AG09319 (cell line): ENCODE measurements at regions not wholly inside any gene's neighbourhood (a gene's known extent, or its start where the extent isn't known, plus 50 kb on each side); places are given as distances from the start of the nearest gene placed in this dataset.

ENCODE experiments used
- DNase-seq: peaks from one replicate; pipeline ENCODE4 v3.0.0-alpha.2; 2010; ENCODE audit warnings: low read depth; ENCODE audit errors: extremely low read depth
- TF ChIP-seq, protein P1 (sequence below): IDR thresholded peaks from 2 replicates; pipeline ENCODE4 v1.5.1; 2011; ENCODE audit warnings: low read depth, mild to moderate bottlenecking, inconsistent platforms, low read length, moderate library complexity

DNA sequence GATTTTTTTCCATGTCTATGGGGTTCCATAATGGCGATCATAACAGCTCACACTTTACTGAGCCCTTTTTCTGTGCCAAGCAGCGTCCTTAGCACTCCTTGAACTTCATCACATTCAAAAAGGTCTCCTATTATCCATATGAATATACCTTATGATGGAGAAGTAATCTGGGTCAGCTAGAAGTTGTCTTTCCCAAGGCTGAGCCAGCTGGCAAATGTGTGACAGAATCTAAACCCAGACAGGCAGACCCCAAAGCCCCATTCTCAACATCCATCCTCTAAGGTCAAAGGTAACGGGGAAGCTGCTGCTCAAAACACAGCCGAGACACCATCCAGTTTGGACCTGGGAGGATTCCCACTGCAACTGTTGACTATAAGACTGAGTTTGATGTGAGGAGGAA lies 249.6 kb downstream of the PRDM2 start:
- TF ChIP-seq, protein P1, sequence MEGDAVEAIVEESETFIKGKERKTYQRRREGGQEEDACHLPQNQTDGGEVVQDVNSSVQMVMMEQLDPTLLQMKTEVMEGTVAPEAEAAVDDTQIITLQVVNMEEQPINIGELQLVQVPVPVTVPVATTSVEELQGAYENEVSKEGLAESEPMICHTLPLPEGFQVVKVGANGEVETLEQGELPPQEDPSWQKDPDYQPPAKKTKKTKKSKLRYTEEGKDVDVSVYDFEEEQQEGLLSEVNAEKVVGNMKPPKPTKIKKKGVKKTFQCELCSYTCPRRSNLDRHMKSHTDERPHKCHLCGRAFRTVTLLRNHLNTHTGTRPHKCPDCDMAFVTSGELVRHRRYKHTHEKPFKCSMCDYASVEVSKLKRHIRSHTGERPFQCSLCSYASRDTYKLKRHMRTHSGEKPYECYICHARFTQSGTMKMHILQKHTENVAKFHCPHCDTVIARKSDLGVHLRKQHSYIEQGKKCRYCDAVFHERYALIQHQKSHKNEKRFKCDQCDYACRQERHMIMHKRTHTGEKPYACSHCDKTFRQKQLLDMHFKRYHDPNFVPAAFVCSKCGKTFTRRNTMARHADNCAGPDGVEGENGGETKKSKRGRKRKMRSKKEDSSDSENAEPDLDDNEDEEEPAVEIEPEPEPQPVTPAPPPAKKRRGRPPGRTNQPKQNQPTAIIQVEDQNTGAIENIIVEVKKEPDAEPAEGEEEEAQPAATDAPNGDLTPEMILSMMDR, result no peak
- DNase-seq, result no peak

DNA sequence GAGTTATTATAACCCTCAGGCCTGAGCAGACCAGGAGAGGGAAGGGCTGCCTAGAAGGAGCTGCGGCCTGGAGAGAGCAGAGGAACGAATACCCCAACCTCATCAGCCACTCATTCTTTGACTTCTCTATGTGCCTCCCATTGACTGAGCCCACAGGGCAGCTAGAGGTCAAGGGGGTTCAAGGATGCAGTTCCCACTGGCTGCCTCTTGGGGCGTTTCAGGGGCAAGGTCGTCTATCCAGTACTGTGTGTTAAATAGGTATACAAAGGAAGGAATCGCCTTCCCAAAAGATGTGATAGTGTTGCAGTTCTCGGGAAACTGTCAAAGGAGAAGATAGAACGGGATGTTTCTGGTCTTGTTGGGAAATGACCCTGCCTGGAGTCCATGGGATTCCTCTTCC lies 250.6 kb downstream of the PRDM2 start:
- no peak for DNase-seq
- TF ChIP-seq, protein P1, result no peak; the same call in 1 of the 2 replicates

DNA sequence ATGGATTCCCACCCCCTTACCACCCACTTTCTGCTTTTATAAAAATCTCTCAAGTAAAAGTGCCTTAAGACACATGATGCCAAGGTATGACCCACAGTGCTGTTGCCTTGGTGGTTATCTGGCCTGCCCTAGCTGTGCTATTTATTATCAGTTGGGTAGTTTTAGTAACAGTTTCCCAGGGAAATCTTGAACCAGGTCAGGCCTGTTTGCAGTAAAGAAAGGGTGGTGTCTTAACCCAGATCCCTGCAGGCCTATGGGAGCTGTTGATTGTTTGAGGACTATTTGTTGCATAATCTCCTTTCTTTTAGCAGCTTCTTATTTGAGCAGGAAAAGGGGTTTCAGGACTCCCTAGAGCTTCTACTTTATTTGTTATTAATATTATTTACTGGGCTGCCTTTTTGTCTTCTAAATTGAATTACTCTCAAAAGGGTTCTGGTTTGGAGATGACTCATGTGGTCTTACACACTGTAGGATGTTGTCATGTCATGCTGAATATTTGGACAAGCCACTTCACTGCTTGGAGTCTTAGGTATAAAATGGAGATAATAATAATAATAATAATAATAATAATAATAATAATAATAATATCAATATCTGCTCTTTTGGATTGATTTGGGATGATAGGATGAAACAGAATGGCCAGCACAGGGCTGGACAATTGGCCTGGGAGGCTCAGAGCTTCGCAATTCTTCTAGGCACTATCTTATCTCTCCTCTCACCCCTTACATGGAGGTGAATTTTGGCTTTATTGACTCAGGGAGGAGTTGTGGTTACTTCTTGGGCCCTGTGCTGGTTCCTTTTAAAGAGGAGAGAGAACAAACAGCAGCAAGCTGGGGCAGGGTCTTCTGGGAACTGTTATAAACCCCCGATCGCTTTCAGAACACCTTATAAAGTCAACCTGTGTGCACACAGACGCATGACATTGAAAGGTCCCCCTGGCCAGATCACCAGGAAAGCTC lies 252.1 kb downstream of the PRDM2 start:
- TF ChIP-seq, protein P1, result no peak
- DNase-seq, result no peak

DNA sequence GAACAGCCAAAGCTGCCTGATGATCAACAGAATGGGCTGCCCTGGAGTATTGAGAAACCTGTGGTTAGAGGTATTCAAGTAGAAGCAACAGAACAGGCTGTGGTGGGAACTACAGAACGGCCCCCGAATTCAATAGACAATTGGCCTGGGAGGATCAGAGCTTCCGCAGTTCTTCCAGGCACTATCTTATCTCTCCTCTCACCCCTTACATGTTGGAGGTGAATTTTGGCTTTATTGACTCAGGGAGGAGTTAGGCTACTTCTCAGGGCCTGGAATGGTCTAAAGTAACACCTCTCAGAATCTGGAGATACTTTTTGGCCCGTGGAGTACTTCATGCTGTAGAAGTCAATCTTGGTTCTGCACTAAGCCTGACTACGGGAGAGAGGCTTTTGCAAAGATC lies 253.0 kb downstream of the PRDM2 start:
- no peak for DNase-seq
- TF ChIP-seq, protein P1, result no peak

DNA sequence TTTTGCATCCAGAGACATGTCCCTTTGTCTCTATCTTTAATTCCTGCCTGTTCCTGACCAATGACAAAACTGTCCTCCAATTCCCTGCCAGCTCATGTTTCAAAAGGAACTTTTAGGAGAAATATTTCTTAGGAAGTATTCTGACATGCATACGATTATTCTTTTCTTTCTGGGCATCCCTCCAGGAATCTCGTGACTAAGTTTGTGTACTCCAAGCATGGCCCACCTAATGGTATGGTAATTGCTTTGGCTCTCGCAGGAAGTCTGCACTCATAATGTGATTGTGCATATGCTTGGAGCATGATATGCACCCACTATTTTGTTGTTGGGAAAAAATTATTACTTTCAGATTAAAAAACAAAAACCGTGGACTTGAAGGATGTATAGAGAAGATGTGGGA lies 256.4 kb downstream of the PRDM2 start:
- TF ChIP-seq, protein P1, result no peak
- DNase-seq, result no peak

DNA sequence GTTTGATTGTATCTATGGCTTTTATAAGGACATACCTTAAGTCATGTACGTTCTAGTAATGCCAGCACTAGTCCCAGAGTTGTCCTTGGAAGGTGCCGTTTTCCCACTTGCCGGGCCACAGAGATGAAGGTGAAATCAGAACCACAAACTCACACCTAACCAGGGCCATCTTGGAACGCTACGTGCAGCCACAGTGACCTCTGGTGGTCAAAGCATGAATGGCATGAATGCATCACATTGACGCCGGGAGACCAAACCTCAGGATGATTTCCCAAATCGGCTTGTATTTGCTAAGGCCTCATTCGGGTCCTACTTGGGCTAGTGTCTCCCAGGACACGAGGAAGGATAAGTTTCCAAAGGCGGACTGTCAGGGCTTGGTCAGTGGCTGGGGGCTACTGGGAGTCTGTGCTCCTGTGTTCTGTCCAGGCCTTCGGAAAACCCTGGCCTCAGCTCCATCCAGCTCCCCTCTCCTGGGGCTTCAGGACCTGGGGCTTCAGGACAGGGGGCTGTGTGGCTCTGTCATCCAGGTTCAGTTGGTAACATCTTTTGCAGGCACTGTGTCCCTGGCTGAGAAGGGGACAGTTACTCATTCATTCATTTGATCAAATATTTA lies 260.5 kb downstream of the PRDM2 start:
- peak; percentile 16 for DNase-seq
- TF ChIP-seq, protein P1, result peak; percentile 99

DNA sequence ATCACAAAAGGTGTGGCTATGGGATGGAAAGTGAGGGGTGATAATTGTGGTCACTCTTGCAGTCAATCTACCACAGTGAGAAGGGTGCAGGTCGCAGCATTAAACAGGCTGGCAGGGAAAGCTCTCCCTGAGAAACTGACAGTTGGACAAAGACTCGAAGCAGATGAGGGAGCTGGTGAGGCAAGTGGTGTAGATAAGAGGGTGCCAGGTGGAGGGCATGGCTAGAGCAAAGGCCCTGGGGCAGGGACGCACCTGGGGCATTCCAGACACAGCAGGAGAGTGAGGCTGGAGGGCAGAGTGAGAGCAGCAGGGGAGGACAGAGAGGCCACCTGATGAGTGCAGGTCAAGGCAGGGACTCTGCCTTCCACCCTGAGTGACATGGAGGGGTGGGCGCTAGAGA lies 264.8 kb downstream of the PRDM2 start:
- no peak for DNase-seq
- TF ChIP-seq, protein P1, result no peak
